Liver (tissue), 3 donors: ENCODE measurements at regions not wholly inside any gene's neighbourhood (a gene's known extent, or its start where the extent isn't known, plus 50 kb on each side); places are given as distances from the start of the nearest gene placed in this dataset.

Source experiments
- GABPA ChIP-seq, 2 donors: IDR thresholded peaks in 1 of 2; conservative IDR thresholded peaks in 1 of 2; 2 replicates each; pipeline ENCODE4 v1.6.1; 2016; ENCODE audit warnings: antibody characterized with exemption in 2 of 2, mild to moderate bottlenecking in 1 of 2, moderate library complexity in 1 of 2
- RAD21 ChIP-seq, 2 donors: IDR thresholded peaks; 2 replicates each; pipeline ENCODE4 v1.6.1; 2016; ENCODE audit warnings: antibody characterized with exemption in 2 of 2, mild to moderate bottlenecking in 2 of 2
- TAF1 ChIP-seq: conservative IDR thresholded peaks from 2 replicates; pipeline ENCODE4 v1.6.1; 2016; ENCODE audit warnings: antibody characterized with exemption, mild to moderate bottlenecking
- TF ChIP-seq, protein P1 (sequence below): fragments of 150-350 bp; IDR thresholded peaks from 2 replicates; pipeline ENCODE4 v1.5.1; 2017; ENCODE audit warnings: improper control_type of control experiment, low read depth, low read length; ENCODE audit not compliant: missing input control
- TF ChIP-seq, protein P2 (sequence below): IDR thresholded peaks from 2 replicates; pipeline ENCODE4 v1.6.1; 2016; ENCODE audit warnings: antibody characterized with exemption, mild to moderate bottlenecking
- donor health status: healthy.
- donor health status: healthy.

DNA sequence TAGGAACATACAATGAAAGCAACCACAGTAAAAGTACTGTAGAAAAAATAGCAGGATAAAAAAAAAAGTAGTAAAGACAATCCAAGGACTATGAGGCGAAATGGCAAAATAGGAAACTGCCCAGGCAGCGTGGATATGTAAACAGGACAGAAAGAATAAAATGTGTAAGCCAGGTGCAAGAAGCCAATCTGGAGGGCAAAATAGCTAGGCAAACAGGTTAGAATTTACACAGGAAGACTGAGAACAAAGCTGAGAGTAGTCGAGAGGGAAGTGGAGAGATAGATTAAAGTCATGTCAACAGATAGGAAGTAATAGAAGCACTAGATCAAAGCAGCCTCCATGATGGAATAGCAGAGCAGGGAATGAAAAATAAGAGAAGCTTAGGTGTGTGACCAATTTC, 124.2 kb upstream of the B3GALT2 start:
- TF ChIP-seq TAF1 (no peak), RAD21 (IDR thresholded peaks at IDR 0.05) (no peak), GABPA (IDR thresholded peaks at IDR 0.05 in 1 of 2, conservative IDR thresholded peaks at IDR 0.05 in 1 of 2) (no peak)
- TF ChIP-seq, protein P1, sequence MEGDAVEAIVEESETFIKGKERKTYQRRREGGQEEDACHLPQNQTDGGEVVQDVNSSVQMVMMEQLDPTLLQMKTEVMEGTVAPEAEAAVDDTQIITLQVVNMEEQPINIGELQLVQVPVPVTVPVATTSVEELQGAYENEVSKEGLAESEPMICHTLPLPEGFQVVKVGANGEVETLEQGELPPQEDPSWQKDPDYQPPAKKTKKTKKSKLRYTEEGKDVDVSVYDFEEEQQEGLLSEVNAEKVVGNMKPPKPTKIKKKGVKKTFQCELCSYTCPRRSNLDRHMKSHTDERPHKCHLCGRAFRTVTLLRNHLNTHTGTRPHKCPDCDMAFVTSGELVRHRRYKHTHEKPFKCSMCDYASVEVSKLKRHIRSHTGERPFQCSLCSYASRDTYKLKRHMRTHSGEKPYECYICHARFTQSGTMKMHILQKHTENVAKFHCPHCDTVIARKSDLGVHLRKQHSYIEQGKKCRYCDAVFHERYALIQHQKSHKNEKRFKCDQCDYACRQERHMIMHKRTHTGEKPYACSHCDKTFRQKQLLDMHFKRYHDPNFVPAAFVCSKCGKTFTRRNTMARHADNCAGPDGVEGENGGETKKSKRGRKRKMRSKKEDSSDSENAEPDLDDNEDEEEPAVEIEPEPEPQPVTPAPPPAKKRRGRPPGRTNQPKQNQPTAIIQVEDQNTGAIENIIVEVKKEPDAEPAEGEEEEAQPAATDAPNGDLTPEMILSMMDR = no peak
- TF ChIP-seq, protein P2, sequence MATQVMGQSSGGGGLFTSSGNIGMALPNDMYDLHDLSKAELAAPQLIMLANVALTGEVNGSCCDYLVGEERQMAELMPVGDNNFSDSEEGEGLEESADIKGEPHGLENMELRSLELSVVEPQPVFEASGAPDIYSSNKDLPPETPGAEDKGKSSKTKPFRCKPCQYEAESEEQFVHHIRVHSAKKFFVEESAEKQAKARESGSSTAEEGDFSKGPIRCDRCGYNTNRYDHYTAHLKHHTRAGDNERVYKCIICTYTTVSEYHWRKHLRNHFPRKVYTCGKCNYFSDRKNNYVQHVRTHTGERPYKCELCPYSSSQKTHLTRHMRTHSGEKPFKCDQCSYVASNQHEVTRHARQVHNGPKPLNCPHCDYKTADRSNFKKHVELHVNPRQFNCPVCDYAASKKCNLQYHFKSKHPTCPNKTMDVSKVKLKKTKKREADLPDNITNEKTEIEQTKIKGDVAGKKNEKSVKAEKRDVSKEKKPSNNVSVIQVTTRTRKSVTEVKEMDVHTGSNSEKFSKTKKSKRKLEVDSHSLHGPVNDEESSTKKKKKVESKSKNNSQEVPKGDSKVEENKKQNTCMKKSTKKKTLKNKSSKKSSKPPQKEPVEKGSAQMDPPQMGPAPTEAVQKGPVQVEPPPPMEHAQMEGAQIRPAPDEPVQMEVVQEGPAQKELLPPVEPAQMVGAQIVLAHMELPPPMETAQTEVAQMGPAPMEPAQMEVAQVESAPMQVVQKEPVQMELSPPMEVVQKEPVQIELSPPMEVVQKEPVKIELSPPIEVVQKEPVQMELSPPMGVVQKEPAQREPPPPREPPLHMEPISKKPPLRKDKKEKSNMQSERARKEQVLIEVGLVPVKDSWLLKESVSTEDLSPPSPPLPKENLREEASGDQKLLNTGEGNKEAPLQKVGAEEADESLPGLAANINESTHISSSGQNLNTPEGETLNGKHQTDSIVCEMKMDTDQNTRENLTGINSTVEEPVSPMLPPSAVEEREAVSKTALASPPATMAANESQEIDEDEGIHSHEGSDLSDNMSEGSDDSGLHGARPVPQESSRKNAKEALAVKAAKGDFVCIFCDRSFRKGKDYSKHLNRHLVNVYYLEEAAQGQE = no peak
